Breast epithelium (tissue), 4 donors: ENCODE measurements at regions not wholly inside any gene's neighbourhood (a gene's known extent, or its start where the extent isn't known, plus 50 kb on each side); places are given as distances from the start of the nearest gene placed in this dataset.
"Not testable (repeated sequence)": the region's sequence is repeated elsewhere in the genome, so short reads cannot be mapped to it uniquely, and the experiment has no call there.

ENCODE experiments used
- DNase-seq, 2 donors: peaks; one replicate each; pipeline ENCODE4 v3.0.0-alpha.2; 2019; ENCODE audit warnings: low spot score in 2 of 2
- H3K27ac ChIP-seq, 2 donors: fragments of 200-600 bp; sonication (generic) in 1 of 2; one replicate each; pipeline ENCODE4 v1.5.1; 2016 to 2019; ENCODE audit warnings: mild to moderate bottlenecking in 1 of 2
- H3K27me3 ChIP-seq, 2 donors: fragments of 200-600 bp; sonication (generic) in 1 of 2; one replicate each; pipeline versions ENCODE4 v1.5.1 to v1.6.0; 2017 to 2019; ENCODE audit warnings: control low read depth in 1 of 2, mild to moderate bottlenecking in 1 of 2
- H3K36me3 ChIP-seq: fragments of 200-600 bp; one replicate; pipeline ENCODE4 v1.5.1; 2019
- H3K4me1 ChIP-seq, 2 donors: fragments of 200-600 bp; sonication (generic); one replicate each; pipeline ENCODE4 v1.5.1; 2016 to 2019; ENCODE audit warnings: control low read depth in 1 of 2
- H3K4me3 ChIP-seq, 3 donors: fragments of 200-600 bp; sonication (generic); 1 replicate in 2 of 3; 2 replicates in 1 of 3; pipeline ENCODE4 v1.5.1; 2016 to 2019; ENCODE audit warnings: mild to moderate bottlenecking in 3 of 3, moderate library complexity in 2 of 3
- H3K9me3 ChIP-seq, 2 donors: fragments of 200-600 bp; sonication (generic) in 1 of 2; one replicate each; pipeline ENCODE4 v1.5.1; 2016 to 2019; ENCODE audit warnings: control low read depth in 1 of 2
- CTCF ChIP-seq, 3 donors: fragments of 450-650 bp; IDR thresholded peaks; one replicate each; pipeline ENCODE4 v1.5.1; 2016 to 2017; ENCODE audit warnings: antibody characterized with exemption in 3 of 3, mild to moderate bottlenecking in 3 of 3, moderate library complexity in 3 of 3
- POLR2A ChIP-seq: fragments of 450-650 bp; IDR thresholded peaks from one replicate; pipeline ENCODE4 v1.6.1; 2016; ENCODE audit warnings: antibody characterized with exemption, mild to moderate bottlenecking, moderate library complexity
- POLR2AphosphoS5 ChIP-seq, 3 donors: sonication (generic); formaldehyde crosslinking; IDR thresholded peaks; one replicate each; pipeline ENCODE4 v1.6.1; 2017; ENCODE audit warnings: antibody characterized with exemption in 3 of 3
- intact Hi-C: fragments of 100-400 bp; cut with DNase I; formaldehyde crosslinking; loops from one replicate; pipeline ENCODE4 v1.15.1; 2023; ENCODE audit warnings: low total_unique reads

- no peaks in the 10 kb centered on the region for H3K27me3 ChIP-seq
- no peaks in the 10 kb centered on the region for H3K9me3 ChIP-seq
- DNase-seq: no peak
- no peak overlapping the region for H3K27ac ChIP-seq
- H3K36me3 ChIP-seq: no peaks in the 10 kb centered on the region
- no peaks in the 10 kb centered on the region for H3K4me1 ChIP-seq
- intact Hi-C loops: no loop called here
- no peak overlapping the region for H3K4me3 ChIP-seq
- TF ChIP-seq POLR2AphosphoS5 (IDR thresholded peaks at IDR 0.05) (no peak), POLR2A (no peak), CTCF (IDR thresholded peaks at IDR 0.05) (no peak)
These were observed 73.2 kb upstream of the HDDC2 start for GRCh38 chr6:125375013-125375412.

- no peaks in the 10 kb centered on the region for H3K9me3 ChIP-seq
- H3K36me3 ChIP-seq: no peaks in the 10 kb centered on the region
- DNase-seq: no peak
- intact Hi-C loops: no loop called here
- no peaks in the 10 kb centered on the region for H3K27me3 ChIP-seq
- TF ChIP-seq POLR2A: no peak
- no peak for TF ChIP-seq POLR2AphosphoS5 (IDR thresholded peaks at IDR 0.05)
- peak overlapping the region; percentile 10 to 43 for H3K27ac ChIP-seq
- no peaks in the 10 kb centered on the region for H3K4me1 ChIP-seq
- no peak overlapping the region for H3K4me3 ChIP-seq
These were observed 74.1 kb upstream of the HDDC2 start for GRCh38 chr6:125375821-125376220.

- intact Hi-C loops: no loop called here
- TF ChIP-seq POLR2AphosphoS5 (IDR thresholded peaks at IDR 0.05) (no peak), POLR2A (no peak)
- Histone ChIP-seq H3K27ac (peak overlapping the region; percentile 56 to 80), H3K4me3 (no peak overlapping the region), H3K36me3 (no peaks in the 10 kb centered on the region), H3K4me1 (no peaks in the 10 kb centered on the region), H3K9me3 (no peaks in the 10 kb centered on the region), H3K27me3 (no peaks in the 10 kb centered on the region)
- no peak for DNase-seq
These were observed 75.9 kb upstream of the HDDC2 start for GRCh38 chr6:125377621-125378020.

GRCh38 chr6:125379174-125379573 lies 77.4 kb upstream of the HDDC2 start:
- Histone ChIP-seq H3K36me3 (no peaks in the 10 kb centered on the region), H3K9me3 (no peaks in the 10 kb centered on the region), H3K4me1 (no peaks in the 10 kb centered on the region), H3K27ac (no peak overlapping the region), H3K27me3 (no peaks in the 10 kb centered on the region), H3K4me3 (no peak overlapping the region)
- TF ChIP-seq POLR2AphosphoS5 (IDR thresholded peaks at IDR 0.05): no peak
- no peak for TF ChIP-seq POLR2A
- TF ChIP-seq CTCF (IDR thresholded peaks at IDR 0.05): no peak
- intact Hi-C loops: no loop called here
- DNase-seq: no peak

GRCh38 chr6:125380474-125380873 lies 78.7 kb upstream of the HDDC2 start:
- intact Hi-C loops: no loop called here
- no peaks in the 10 kb centered on the region for H3K9me3 ChIP-seq
- H3K27ac ChIP-seq: no peak overlapping the region
- H3K4me3 ChIP-seq: no peak overlapping the region
- TF ChIP-seq POLR2AphosphoS5 (IDR thresholded peaks at IDR 0.05): no peak
- TF ChIP-seq POLR2A: no peak
- no peaks in the 10 kb centered on the region for H3K27me3 ChIP-seq
- no peak for DNase-seq
- H3K36me3 ChIP-seq: no peaks in the 10 kb centered on the region
- no peaks in the 10 kb centered on the region for H3K4me1 ChIP-seq

GRCh38 chr6:125386337-125386736 lies 84.6 kb upstream of the HDDC2 start:
- H3K36me3 ChIP-seq, H3K4me1 ChIP-seq, intact Hi-C loops, H3K27ac ChIP-seq, DNase-seq, H3K4me3 ChIP-seq, H3K27me3 ChIP-seq, H3K9me3 ChIP-seq: not testable (repeated sequence)

- intact Hi-C loops: no loop called here
- Histone ChIP-seq H3K4me1 (no peaks in the 10 kb centered on the region), H3K4me3 (no peak overlapping the region), H3K27me3 (no peaks in the 10 kb centered on the region), H3K27ac (no peak overlapping the region), H3K36me3 (no peaks in the 10 kb centered on the region), H3K9me3 (peaks cover 0 to 5% of the 10 kb centered on the region in 2 donors)
- no peak for TF ChIP-seq POLR2AphosphoS5 (IDR thresholded peaks at IDR 0.05)
- TF ChIP-seq POLR2A: no peak
- no peak for DNase-seq
These were observed 90.9 kb upstream of the HDDC2 start for GRCh38 chr6:125392682-125393081.

GRCh38 chr6:125393449-125393858 lies 91.7 kb upstream of the HDDC2 start:
- Histone ChIP-seq H3K9me3 (peaks cover 0 to 5% of the 10 kb centered on the region in 2 donors), H3K27me3 (no peaks in the 10 kb centered on the region), H3K36me3 (no peaks in the 10 kb centered on the region), H3K27ac (no peak overlapping the region), H3K4me1 (no peaks in the 10 kb centered on the region), H3K4me3 (no peak overlapping the region)
- DNase-seq: no peak
- intact Hi-C loops: no loop called here
- TF ChIP-seq POLR2A (no peak), POLR2AphosphoS5 (IDR thresholded peaks at IDR 0.05) (no peak), CTCF (IDR thresholded peaks at IDR 0.05) (no peak)
